ENCODE measurements at regions not wholly inside any gene's neighbourhood (a gene's known extent, or its start where the extent isn't known, plus 50 kb on each side); places are given as distances from the start of the nearest gene placed in this dataset.

GRCh38 chr1:218965821-218966220 is 207.9 kb upstream of the LYPLAL1 start:
- H3K4me3 Mint-ChIP-seq (ENCODE audit: unreplicated experiment) = no peak overlapping the region
- H3K4me1 Mint-ChIP-seq (ENCODE audit: low read depth) = peaks cover 6% of the 10 kb centered on the region
- no peak for DNase-seq (ENCODE audit: low spot score)
- no peak overlapping the region for H3K27ac Mint-ChIP-seq (ENCODE audit: unreplicated experiment)
- TF ChIP-seq, protein P1, sequence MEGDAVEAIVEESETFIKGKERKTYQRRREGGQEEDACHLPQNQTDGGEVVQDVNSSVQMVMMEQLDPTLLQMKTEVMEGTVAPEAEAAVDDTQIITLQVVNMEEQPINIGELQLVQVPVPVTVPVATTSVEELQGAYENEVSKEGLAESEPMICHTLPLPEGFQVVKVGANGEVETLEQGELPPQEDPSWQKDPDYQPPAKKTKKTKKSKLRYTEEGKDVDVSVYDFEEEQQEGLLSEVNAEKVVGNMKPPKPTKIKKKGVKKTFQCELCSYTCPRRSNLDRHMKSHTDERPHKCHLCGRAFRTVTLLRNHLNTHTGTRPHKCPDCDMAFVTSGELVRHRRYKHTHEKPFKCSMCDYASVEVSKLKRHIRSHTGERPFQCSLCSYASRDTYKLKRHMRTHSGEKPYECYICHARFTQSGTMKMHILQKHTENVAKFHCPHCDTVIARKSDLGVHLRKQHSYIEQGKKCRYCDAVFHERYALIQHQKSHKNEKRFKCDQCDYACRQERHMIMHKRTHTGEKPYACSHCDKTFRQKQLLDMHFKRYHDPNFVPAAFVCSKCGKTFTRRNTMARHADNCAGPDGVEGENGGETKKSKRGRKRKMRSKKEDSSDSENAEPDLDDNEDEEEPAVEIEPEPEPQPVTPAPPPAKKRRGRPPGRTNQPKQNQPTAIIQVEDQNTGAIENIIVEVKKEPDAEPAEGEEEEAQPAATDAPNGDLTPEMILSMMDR (IDR thresholded peaks at IDR 0.05) = no peak
- H3K27me3 Mint-ChIP-seq (ENCODE audit: low read depth) = no peaks in the 10 kb centered on the region
- H3K36me3 Mint-ChIP-seq (ENCODE audit: low read depth) = no peaks in the 10 kb centered on the region
- H3K9me3 Mint-ChIP-seq (ENCODE audit: low read depth) = peaks cover 13% of the 10 kb centered on the region

- DNase-seq (ENCODE audit: low spot score) = no peak
- Mint-ChIP-seq H3K9me3 (ENCODE audit: low read depth) (peaks cover 13% of the 10 kb centered on the region), H3K27ac (ENCODE audit: unreplicated experiment) (no peak overlapping the region), H3K27me3 (ENCODE audit: low read depth) (no peaks in the 10 kb centered on the region), H3K4me1 (ENCODE audit: low read depth) (peaks cover 9% of the 10 kb centered on the region), H3K36me3 (ENCODE audit: low read depth) (no peaks in the 10 kb centered on the region), H3K4me3 (ENCODE audit: unreplicated experiment) (no peak overlapping the region)
- TF ChIP-seq, protein P1 (IDR thresholded peaks at IDR 0.05) = no peak
Observed at GRCh38 chr1:218967254-218967653, 206.4 kb upstream of the LYPLAL1 start.

DNA sequence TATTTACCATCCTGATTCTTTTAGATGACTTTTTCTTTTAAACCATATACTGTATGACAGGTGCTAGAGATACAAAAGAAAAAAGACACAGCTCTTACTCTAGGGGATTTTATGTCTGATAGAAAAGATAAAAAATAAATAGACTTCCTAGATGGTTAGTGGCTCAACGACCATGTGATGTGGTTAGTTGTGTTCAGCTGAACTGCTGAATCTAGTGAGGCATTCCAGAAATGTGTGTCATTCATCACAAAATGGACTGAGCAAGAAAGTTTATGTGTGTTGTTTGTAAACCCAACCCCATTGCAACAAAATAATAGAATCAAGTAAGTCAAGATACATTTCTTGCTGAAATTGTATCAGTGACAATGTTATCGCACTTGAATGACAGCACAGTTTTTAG is 205.8 kb upstream of the LYPLAL1 start:
- Mint-ChIP-seq H3K4me3 (ENCODE audit: unreplicated experiment) (no peak overlapping the region), H3K27me3 (ENCODE audit: low read depth) (no peaks in the 10 kb centered on the region), H3K27ac (ENCODE audit: unreplicated experiment) (no peak overlapping the region), H3K36me3 (ENCODE audit: low read depth) (peaks cover 1% of the 10 kb centered on the region), H3K4me1 (ENCODE audit: low read depth) (peaks cover 9% of the 10 kb centered on the region), H3K9me3 (ENCODE audit: low read depth) (peaks cover 16% of the 10 kb centered on the region)
- DNase-seq (ENCODE audit: low spot score) = no peak
- TF ChIP-seq, protein P1 (IDR thresholded peaks at IDR 0.05) = no peak

DNA sequence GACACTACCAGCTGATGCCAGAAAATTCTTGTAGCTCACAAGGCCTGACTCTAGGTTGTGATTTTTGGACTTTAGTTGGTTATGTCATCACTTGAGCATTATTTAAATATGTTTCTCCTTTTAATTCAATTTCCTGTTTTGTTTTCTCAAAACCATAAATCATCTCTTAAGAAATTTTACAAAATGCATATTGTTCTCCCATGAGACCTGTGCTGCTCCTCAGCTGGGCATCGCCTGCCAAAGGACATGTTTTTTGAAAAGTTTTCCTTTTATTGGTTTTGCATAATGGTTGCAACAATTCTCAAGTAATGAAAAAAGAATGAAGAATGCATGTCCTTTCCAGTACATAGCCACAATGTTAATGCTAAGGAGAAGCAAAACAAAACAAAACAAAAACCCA is 204.7 kb upstream of the LYPLAL1 start:
- DNase-seq (ENCODE audit: low spot score) = no peak

DNA sequence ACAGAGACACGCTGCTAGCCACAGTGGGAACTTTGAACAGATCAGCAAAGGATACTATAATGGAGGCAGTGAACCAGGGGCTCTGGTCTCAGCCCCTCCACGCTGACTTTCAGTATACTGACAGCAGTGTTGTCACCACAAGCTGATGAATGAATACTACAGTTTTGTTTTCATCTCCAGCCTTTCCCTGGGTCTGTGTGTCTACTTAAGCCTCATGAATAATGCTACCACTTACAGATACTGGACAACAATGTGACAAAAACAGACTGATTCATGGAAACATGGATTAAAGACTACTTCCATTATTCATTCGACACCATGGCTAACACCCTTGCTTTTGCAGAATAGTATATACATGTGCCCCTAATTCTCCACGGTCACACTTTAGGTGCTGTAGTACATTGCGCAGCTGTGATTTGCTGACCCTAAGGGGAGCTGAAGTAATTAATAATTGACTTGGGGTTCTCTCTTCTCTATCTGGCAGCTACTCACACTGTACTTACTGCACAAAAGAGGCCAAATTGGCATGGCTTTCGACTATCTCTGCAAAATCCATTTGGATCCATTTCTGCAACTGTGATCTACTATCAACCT is 203.2 kb upstream of the LYPLAL1 start:
- peaks cover 1% of the 10 kb centered on the region for H3K36me3 Mint-ChIP-seq (ENCODE audit: low read depth)
- no peak overlapping the region for H3K4me3 Mint-ChIP-seq (ENCODE audit: unreplicated experiment)
- no peak for DNase-seq (ENCODE audit: low spot score)
- H3K9me3 Mint-ChIP-seq (ENCODE audit: low read depth) = peaks cover 16% of the 10 kb centered on the region
- no peaks in the 10 kb centered on the region for H3K27me3 Mint-ChIP-seq (ENCODE audit: low read depth)
- peaks cover 9% of the 10 kb centered on the region for H3K4me1 Mint-ChIP-seq (ENCODE audit: low read depth)
- no peak overlapping the region for H3K27ac Mint-ChIP-seq (ENCODE audit: unreplicated experiment)
- TF ChIP-seq, protein P1 (IDR thresholded peaks at IDR 0.05) = no peak

More for the DNA sequence above, 204.7 kb upstream of the LYPLAL1 start:
- Mint-ChIP-seq H3K4me1 (ENCODE audit: low read depth) (peaks cover 9% of the 10 kb centered on the region), H3K4me3 (ENCODE audit: unreplicated experiment) (no peak overlapping the region), H3K27me3 (ENCODE audit: low read depth) (no peaks in the 10 kb centered on the region), H3K27ac (ENCODE audit: unreplicated experiment) (no peak overlapping the region), H3K36me3 (ENCODE audit: low read depth) (peaks cover 1% of the 10 kb centered on the region), H3K9me3 (ENCODE audit: low read depth) (peaks cover 16% of the 10 kb centered on the region)
- TF ChIP-seq, protein P1 (IDR thresholded peaks at IDR 0.05) = no peak

All from chondrocyte (in vitro differentiated cells).